Naive B cell (primary cell): ENCODE measurements at regions not wholly inside any gene's neighbourhood (a gene's known extent, or its start where the extent isn't known, plus 50 kb on each side); places are given as distances from the start of the nearest gene placed in this dataset.
A peak's percentile ranks its signal among the peaks of the same experiment; 100 is the strongest.

Experiments
- ATAC-seq, 2 donors: fragments of 150-1000 bp; cut with Tn5 transposase; 2 replicates each; pipeline ENCODE4 v1.10.0; 2021; ENCODE audit warnings: low read depth in 2 of 2, mild to moderate bottlenecking in 2 of 2, moderate library complexity in 2 of 2
- DNase-seq: peaks from one replicate; pipeline ENCODE4 v3.0.0; 2022
- H3K27ac Mint-ChIP-seq, 6 donors: one replicate each; pipeline ENCODE4 v1.8.0; 2020 to 2022; ENCODE audit warnings: mild to moderate bottlenecking in 6 of 6, mixed read lengths in 6 of 6, moderate library complexity in 5 of 6, inconsistent platforms in 2 of 6
- H3K27me3 Mint-ChIP-seq, 3 donors: one replicate each; pipeline ENCODE4 v1.8.0; 2021 to 2022; ENCODE audit warnings: mixed read lengths in 3 of 3, mild to moderate bottlenecking in 1 of 3
- H3K36me3 Mint-ChIP-seq, 2 donors: one replicate each; pipeline ENCODE4 v1.8.0; 2020 to 2022; ENCODE audit warnings: mixed read lengths in 2 of 2, inconsistent platforms in 1 of 2, mild to moderate bottlenecking in 1 of 2
- H3K4me1 Mint-ChIP-seq, 3 donors: one replicate each; pipeline ENCODE4 v1.8.0; 2020 to 2022; ENCODE audit warnings: mixed read lengths in 3 of 3, inconsistent platforms in 1 of 3, mild to moderate bottlenecking in 1 of 3, moderate library complexity in 1 of 3
- H3K4me3 Mint-ChIP-seq, 8 donors: one replicate each; pipeline ENCODE4 v1.8.0; 2020 to 2022; ENCODE audit warnings: mild to moderate bottlenecking in 8 of 8, mixed read lengths in 8 of 8, moderate library complexity in 8 of 8, inconsistent platforms in 2 of 8
- H3K9me3 Mint-ChIP-seq, 7 donors: one replicate each; pipeline ENCODE4 v1.8.0; 2020 to 2022; ENCODE audit warnings: mixed read lengths in 7 of 7, mild to moderate bottlenecking in 5 of 7, inconsistent platforms in 2 of 7, moderate library complexity in 1 of 7

- DNase-seq = no peak
- Mint-ChIP-seq H3K27me3 (no peaks in the 10 kb centered on the region), H3K36me3 (no peaks in the 10 kb centered on the region), H3K4me1 (no peaks in the 10 kb centered on the region), H3K4me3 (no peak overlapping the region), H3K9me3 (peaks cover 0 to 2% (median 0%) of the 10 kb centered on the region in 7 donors), H3K27ac (no peak overlapping the region)
- no peak for ATAC-seq
These were observed 173.7 kb downstream of the PPP1R2C start for GRCh38 chrX:42604302-42604701.

GRCh38 chrX:42603016-42603415 is 174.9 kb downstream of the PPP1R2C start:
- no peaks in the 10 kb centered on the region for H3K4me1 Mint-ChIP-seq
- H3K27me3 Mint-ChIP-seq = no peaks in the 10 kb centered on the region
- no peak for DNase-seq
- H3K9me3 Mint-ChIP-seq = peaks cover 0 to 2% (median 0%) of the 10 kb centered on the region in 7 donors
- H3K27ac Mint-ChIP-seq = no peak overlapping the region
- no peaks in the 10 kb centered on the region for H3K36me3 Mint-ChIP-seq
- ATAC-seq = no peak
- no peak overlapping the region for H3K4me3 Mint-ChIP-seq

GRCh38 chrX:42602566-42602965 is 175.4 kb downstream of the PPP1R2C start:
- H3K36me3 Mint-ChIP-seq = no peaks in the 10 kb centered on the region
- no peak for DNase-seq
- no peak overlapping the region for H3K27ac Mint-ChIP-seq
- H3K9me3 Mint-ChIP-seq = peaks cover 0 to 2% (median 0%) of the 10 kb centered on the region in 7 donors
- H3K4me1 Mint-ChIP-seq = no peaks in the 10 kb centered on the region
- no peak for ATAC-seq
- no peak overlapping the region for H3K4me3 Mint-ChIP-seq
- H3K27me3 Mint-ChIP-seq = no peaks in the 10 kb centered on the region

DNA sequence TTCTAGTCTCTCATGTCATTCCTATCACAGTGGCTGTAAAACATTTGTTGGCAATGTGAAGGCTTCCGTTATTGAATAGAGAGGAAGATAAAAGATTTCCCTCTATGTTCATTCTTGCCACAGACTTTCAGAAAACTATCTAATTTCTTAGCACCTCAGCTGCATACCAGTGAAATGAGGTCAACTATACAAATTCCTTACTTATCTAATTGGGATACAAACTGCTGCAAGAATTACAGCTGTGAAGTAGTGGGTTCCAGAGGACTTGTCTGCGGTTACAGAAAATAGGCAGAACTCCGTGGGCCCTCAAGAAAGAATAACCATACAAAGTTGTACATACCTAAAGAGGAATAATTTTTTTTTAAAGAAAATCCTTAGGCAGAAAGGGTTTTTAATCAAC is 175.8 kb downstream of the PPP1R2C start:
- Mint-ChIP-seq H3K4me1 (no peaks in the 10 kb centered on the region), H3K36me3 (no peaks in the 10 kb centered on the region), H3K27me3 (no peaks in the 10 kb centered on the region), H3K4me3 (no peak overlapping the region), H3K27ac (no peak overlapping the region), H3K9me3 (peaks cover 0 to 2% (median 0%) of the 10 kb centered on the region in 7 donors)
- DNase-seq (no peak), ATAC-seq (no peak)

DNA sequence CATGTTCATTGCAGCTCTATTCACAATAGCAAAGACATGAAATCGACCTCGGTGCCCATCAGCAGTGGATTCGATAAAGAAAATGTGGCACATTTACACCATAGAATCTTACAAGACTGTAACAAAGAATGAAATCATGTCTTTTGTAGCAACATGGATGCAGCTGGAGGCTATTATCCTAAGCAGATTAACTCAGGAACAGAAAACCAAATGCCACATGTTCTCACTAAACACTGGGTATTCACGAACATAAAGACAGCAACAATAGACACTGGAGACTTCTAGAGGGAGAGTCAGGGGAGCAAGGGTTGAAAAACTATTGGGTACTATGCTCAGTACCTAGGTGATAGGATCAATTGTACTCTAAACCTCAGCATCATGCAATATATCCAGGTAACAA is 180.5 kb downstream of the PPP1R2C start:
- H3K9me3 Mint-ChIP-seq = peaks cover 0 to 6% (median 0%) of the 10 kb centered on the region in 7 donors
- DNase-seq = no peak
- H3K36me3 Mint-ChIP-seq = no peaks in the 10 kb centered on the region
- no peak for ATAC-seq
- H3K4me1 Mint-ChIP-seq = no peaks in the 10 kb centered on the region
- no peak overlapping the region for H3K4me3 Mint-ChIP-seq
- H3K27me3 Mint-ChIP-seq = no peaks in the 10 kb centered on the region
- no peak overlapping the region for H3K27ac Mint-ChIP-seq

GRCh38 chrX:42585842-42586621 is 191.9 kb downstream of the PPP1R2C start:
- Mint-ChIP-seq H3K9me3 (peaks cover 0 to 12% (median 9%) of the 10 kb centered on the region in 7 donors), H3K36me3 (peaks cover 10 to 15% of the 10 kb centered on the region in 2 donors), H3K27me3 (peaks cover 0 to 11% (median 4%) of the 10 kb centered on the region in 3 donors), H3K4me3 (peak overlapping the region in 4 of 8 donors; percentile 3 to 51 (median 44)), H3K4me1 (peaks cover 9 to 13% (median 12%) of the 10 kb centered on the region in 3 donors), H3K27ac (peak overlapping the region in 1 of 6 donors; percentile 71)
- ATAC-seq = peak in 1 of 2 donors; percentile 27
- DNase-seq = no peak

DNA sequence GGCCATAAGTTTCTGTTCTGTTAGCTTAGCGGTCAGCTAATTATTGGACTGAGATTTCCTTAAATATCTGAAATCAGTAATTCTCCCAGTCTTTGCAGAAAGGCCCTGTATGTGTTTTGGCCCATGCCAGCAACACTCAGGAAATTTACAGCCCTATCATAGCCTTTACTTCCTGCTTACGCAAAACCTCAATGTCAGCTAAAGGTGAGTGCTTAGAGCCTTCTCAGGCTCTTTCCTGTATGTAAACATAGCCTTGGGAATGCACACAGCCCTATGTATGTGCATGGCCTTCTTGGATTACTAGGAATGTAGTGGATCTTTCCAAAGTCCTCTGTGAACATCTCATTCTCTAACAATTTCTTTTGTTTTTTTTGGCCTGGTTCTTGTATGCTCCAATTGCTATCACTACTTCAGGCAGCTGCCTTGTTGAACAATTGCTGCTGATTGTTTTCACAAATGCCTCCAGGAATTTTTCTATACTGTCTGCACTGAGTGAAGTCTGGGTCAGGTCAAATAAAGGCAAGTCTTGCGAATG is 200.0 kb downstream of the PPP1R2C start:
- no peak overlapping the region for H3K27ac Mint-ChIP-seq
- no peak overlapping the region for H3K4me3 Mint-ChIP-seq
- no peaks in the 10 kb centered on the region for H3K27me3 Mint-ChIP-seq
- no peak for DNase-seq
- ATAC-seq = no peak
- H3K36me3 Mint-ChIP-seq = no peaks in the 10 kb centered on the region
- peaks cover 0 to 3% (median 0%) of the 10 kb centered on the region in 7 donors for H3K9me3 Mint-ChIP-seq
- H3K4me1 Mint-ChIP-seq = no peaks in the 10 kb centered on the region

DNA sequence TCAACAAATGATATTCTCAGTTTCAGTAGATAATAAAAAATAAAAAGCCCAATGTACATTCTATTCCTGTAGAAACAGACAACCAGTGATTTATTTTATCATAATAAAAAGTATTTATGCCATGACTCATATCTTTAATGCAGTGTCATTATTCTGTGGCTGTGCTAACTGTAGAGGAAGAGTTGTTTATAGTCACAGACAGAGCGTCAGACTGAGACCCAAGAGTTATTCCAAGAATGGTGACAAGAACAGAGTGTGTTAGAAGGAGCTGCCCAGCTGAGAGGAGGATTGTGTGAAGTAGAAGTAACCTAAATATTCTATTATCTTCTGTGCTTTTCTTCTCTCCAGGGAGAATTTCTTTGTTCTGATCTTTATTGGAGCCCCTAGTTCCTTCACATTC is 210.7 kb downstream of the PPP1R2C start:
- H3K36me3 Mint-ChIP-seq = no peaks in the 10 kb centered on the region
- peaks cover 0 to 8% (median 0%) of the 10 kb centered on the region in 7 donors for H3K9me3 Mint-ChIP-seq
- H3K27ac Mint-ChIP-seq = peak overlapping the region in 1 of 6 donors; percentile 21
- no peak for DNase-seq
- H3K4me3 Mint-ChIP-seq = no peak overlapping the region
- H3K4me1 Mint-ChIP-seq = peaks cover 0 to 8% (median 5%) of the 10 kb centered on the region in 3 donors
- H3K27me3 Mint-ChIP-seq = no peaks in the 10 kb centered on the region
- ATAC-seq = no peak

- Mint-ChIP-seq H3K36me3 (no peaks in the 10 kb centered on the region), H3K4me3 (no peak overlapping the region), H3K27ac (peak overlapping the region in 1 of 6 donors; percentile 5), H3K9me3 (peaks cover 0 to 4% (median 0%) of the 10 kb centered on the region in 7 donors), H3K4me1 (peaks cover 0 to 8% (median 5%) of the 10 kb centered on the region in 3 donors), H3K27me3 (no peaks in the 10 kb centered on the region)
- ATAC-seq (no peak), DNase-seq (no peak)
These were observed 212.2 kb downstream of the PPP1R2C start for GRCh38 chrX:42565739-42566138.

GRCh38 chrX:42546800-42547199 is 231.2 kb downstream of the PPP1R2C start:
- DNase-seq = no peak
- ATAC-seq = no peak
- Mint-ChIP-seq H3K9me3 (peaks cover 0 to 8% (median 0%) of the 10 kb centered on the region in 7 donors), H3K27me3 (no peaks in the 10 kb centered on the region), H3K4me3 (no peak overlapping the region), H3K27ac (no peak overlapping the region), H3K36me3 (no peaks in the 10 kb centered on the region), H3K4me1 (peaks cover 0 to 8% (median 0%) of the 10 kb centered on the region in 3 donors)

DNA sequence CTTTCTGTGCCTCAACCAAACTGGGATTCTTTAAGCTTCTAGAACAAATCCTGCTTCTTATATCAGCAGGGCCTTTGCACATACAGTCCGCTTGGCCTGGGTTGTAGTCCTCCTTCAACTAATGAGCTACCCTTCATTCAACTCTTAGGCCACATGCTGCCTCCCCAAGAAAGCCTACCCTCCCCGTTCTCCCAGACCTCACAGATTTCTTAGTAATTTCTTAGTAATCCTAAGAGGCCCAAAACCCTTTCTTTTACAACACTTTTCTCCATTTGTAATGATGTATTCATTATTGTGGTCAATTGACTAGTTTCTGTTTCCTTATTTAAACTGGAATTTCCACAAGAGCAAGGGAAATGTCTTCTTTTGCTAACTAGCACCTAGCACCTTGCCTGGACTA is 233.1 kb downstream of the PPP1R2C start:
- no peaks in the 10 kb centered on the region for H3K36me3 Mint-ChIP-seq
- ATAC-seq = no peak
- H3K27me3 Mint-ChIP-seq = no peaks in the 10 kb centered on the region
- no peak overlapping the region for H3K27ac Mint-ChIP-seq
- H3K4me1 Mint-ChIP-seq = peaks cover 0 to 8% (median 0%) of the 10 kb centered on the region in 3 donors
- DNase-seq = no peak
- no peak overlapping the region for H3K4me3 Mint-ChIP-seq
- peaks cover 0 to 8% (median 0%) of the 10 kb centered on the region in 7 donors for H3K9me3 Mint-ChIP-seq

DNA sequence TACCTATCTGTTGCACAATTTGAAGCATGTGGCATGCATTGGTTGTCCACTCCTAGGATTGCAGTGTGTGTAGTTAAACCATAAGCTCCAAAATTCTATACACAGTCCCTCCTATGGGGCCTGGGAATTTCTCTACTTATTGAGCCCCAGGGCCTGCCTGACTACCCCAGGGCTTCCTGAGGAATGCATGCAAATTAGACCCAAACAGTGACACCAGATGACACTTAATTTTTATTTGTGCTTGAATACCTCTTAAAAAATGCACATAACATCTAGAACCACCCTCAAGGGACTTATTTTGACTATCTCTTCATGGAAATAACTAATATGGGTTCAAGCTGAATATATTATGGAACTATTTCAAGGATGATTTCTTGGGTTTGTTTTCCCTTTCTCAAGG is 236.4 kb downstream of the PPP1R2C start:
- ATAC-seq = no peak
- no peak overlapping the region for H3K27ac Mint-ChIP-seq
- no peaks in the 10 kb centered on the region for H3K27me3 Mint-ChIP-seq
- peaks cover 0 to 2% (median 0%) of the 10 kb centered on the region in 7 donors for H3K9me3 Mint-ChIP-seq
- no peak for DNase-seq
- no peak overlapping the region for H3K4me3 Mint-ChIP-seq
- peaks cover 0 to 9% (median 0%) of the 10 kb centered on the region in 3 donors for H3K4me1 Mint-ChIP-seq
- H3K36me3 Mint-ChIP-seq = no peaks in the 10 kb centered on the region

DNA sequence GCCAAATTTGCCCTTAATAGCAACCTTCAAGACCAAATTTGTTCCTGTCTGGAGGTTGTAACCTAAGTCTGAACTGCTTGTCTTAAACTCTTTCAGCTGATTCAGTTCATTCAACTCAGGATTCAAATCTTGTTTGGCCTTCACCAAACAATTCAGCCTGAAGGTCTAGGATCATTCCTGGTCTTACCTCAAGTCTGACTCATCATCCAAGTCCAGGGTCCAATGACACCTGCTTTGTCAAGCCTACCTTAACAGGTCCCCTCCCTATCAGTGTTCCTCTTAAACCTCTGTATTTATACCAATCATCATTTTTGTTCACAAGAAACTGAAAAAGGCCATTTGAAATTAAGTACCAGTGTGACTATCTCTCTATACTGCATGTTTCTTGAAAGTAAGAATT is 237.8 kb downstream of the PPP1R2C start:
- H3K36me3 Mint-ChIP-seq = no peaks in the 10 kb centered on the region
- H3K9me3 Mint-ChIP-seq = peaks cover 0 to 2% (median 0%) of the 10 kb centered on the region in 7 donors
- H3K27me3 Mint-ChIP-seq = no peaks in the 10 kb centered on the region
- no peak overlapping the region for H3K4me3 Mint-ChIP-seq
- ATAC-seq (no peak), DNase-seq (no peak)
- H3K4me1 Mint-ChIP-seq = peaks cover 0 to 9% (median 0%) of the 10 kb centered on the region in 3 donors
- H3K27ac Mint-ChIP-seq = no peak overlapping the region

DNA sequence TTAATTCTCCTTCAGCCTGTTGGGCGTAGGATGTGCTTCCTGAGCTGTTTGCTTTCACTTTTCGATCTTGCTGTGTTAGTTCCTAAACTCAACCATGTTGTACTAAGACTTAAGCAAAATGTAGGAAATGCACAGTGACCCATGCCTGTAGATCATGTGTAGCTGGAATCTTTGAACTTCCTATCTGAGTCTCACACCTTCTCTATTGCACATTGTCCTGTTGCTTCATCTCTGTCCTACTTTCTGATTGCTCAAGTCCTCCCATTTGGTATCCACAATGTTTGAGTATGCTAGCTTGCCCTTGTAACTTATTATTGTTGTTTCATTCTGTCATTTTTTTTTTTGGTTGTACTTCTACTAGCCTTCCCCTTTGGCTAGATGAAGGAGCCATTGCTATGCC is 239.6 kb downstream of the PPP1R2C start:
- ATAC-seq (no peak), DNase-seq (no peak)
- H3K27ac Mint-ChIP-seq = peak overlapping the region in 1 of 6 donors; percentile 12
- no peaks in the 10 kb centered on the region for H3K27me3 Mint-ChIP-seq
- peaks cover 0 to 9% (median 0%) of the 10 kb centered on the region in 7 donors for H3K9me3 Mint-ChIP-seq
- no peak overlapping the region for H3K4me3 Mint-ChIP-seq
- no peaks in the 10 kb centered on the region for H3K36me3 Mint-ChIP-seq
- H3K4me1 Mint-ChIP-seq = peaks cover 0 to 9% (median 0%) of the 10 kb centered on the region in 3 donors
